ENCODE measurements at regions not wholly inside any gene's neighbourhood (a gene's known extent, or its start where the extent isn't known, plus 50 kb on each side); places are given as distances from the start of the nearest gene placed in this dataset.

DNA sequence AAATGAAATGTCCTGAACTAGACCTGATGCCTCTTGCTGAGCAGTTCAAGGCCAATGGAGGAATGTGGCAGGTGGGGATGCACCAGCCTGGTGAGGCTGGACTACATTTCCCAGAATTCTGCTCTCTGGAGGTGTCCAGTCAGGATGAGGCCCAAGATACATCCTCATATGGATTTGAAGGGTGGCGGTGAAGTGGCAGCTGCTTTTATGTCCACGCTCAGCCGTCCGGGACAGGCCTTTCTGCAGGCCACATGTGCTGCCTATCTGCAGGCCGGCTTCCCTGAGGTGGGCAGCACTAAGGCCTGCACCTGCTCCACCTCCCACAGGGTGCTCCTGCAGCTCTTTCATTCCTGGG, 230.2 kb downstream of the BCL11B start:
- TF ChIP-seq CEBPB (IDR thresholded peaks at IDR 0.05; ENCODE audit: low read depth, low read length) (no peak), POLR2A (IDR thresholded peaks at IDR 0.05; ENCODE audit: low read depth, low read length) (no peak), MAFK (IDR thresholded peaks at IDR 0.05; ENCODE audit: low read depth, low read length) (no peak), SMC3 (IDR thresholded peaks at IDR 0.05; ENCODE audit: low read depth, low read length) (no peak), FOS (IDR thresholded peaks at IDR 0.05; ENCODE audit: low read depth, low read length) (no peak), BHLHE40 (IDR thresholded peaks at IDR 0.05; ENCODE audit: low read depth, low read length) (no peak), RAD21 (IDR thresholded peaks at IDR 0.05; ENCODE audit: low read length) (no peak), RCOR1 (IDR thresholded peaks at IDR 0.05; ENCODE audit: insufficient replicate concordance, low read length) (no peak), CHD1 (IDR thresholded peaks at IDR 0.05; ENCODE audit: low read depth, low read length) (no peak)
- TF ChIP-seq, protein P1, sequence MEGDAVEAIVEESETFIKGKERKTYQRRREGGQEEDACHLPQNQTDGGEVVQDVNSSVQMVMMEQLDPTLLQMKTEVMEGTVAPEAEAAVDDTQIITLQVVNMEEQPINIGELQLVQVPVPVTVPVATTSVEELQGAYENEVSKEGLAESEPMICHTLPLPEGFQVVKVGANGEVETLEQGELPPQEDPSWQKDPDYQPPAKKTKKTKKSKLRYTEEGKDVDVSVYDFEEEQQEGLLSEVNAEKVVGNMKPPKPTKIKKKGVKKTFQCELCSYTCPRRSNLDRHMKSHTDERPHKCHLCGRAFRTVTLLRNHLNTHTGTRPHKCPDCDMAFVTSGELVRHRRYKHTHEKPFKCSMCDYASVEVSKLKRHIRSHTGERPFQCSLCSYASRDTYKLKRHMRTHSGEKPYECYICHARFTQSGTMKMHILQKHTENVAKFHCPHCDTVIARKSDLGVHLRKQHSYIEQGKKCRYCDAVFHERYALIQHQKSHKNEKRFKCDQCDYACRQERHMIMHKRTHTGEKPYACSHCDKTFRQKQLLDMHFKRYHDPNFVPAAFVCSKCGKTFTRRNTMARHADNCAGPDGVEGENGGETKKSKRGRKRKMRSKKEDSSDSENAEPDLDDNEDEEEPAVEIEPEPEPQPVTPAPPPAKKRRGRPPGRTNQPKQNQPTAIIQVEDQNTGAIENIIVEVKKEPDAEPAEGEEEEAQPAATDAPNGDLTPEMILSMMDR (conservative IDR thresholded peaks at IDR 0.05; ENCODE audit: low read depth, low read length) = no peak
- TF ChIP-seq, protein P2, sequence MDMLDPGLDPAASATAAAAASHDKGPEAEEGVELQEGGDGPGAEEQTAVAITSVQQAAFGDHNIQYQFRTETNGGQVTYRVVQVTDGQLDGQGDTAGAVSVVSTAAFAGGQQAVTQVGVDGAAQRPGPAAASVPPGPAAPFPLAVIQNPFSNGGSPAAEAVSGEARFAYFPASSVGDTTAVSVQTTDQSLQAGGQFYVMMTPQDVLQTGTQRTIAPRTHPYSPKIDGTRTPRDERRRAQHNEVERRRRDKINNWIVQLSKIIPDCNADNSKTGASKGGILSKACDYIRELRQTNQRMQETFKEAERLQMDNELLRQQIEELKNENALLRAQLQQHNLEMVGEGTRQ (IDR thresholded peaks at IDR 0.05; ENCODE audit: low read depth, low read length) = no peak

Data from IMR-90 (cell line).